Spleen (tissue), 7 donors: ENCODE measurements at regions not wholly inside any gene's neighbourhood (a gene's known extent, or its start where the extent isn't known, plus 50 kb on each side); places are given as distances from the start of the nearest gene placed in this dataset.

Experiments
- POLR2A ChIP-seq, 3 donors: fragments of 450-650 bp; IDR thresholded peaks; one replicate each; pipeline ENCODE4 v1.5.1; 2017; ENCODE audit warnings: antibody characterized with exemption in 3 of 3, mild to moderate bottlenecking in 1 of 3
- POLR2AphosphoS5 ChIP-seq, 3 donors: sonication (generic); formaldehyde crosslinking; IDR thresholded peaks; one replicate each; pipeline ENCODE4 v1.5.1; 2017; ENCODE audit warnings: antibody characterized with exemption in 3 of 3
- TF ChIP-seq, protein P1 (sequence below), 11 experiments: fragments of 200-600 bp in 7 of 11; fragments of 450-650 bp in 4 of 11; sonication (generic) in 4 of 11; IDR thresholded peaks in 8 of 11; conservative IDR thresholded peaks in 3 of 11; 1 replicate in 7 of 11; 2 replicates in 4 of 11; pipeline versions ENCODE4 v1.4.0 to v1.8.0; 2016 to 2021; ENCODE audit warnings: antibody characterized with exemption in 11 of 11, inconsistent platforms in 4 of 11, mild to moderate bottlenecking in 1 of 11
- donor health status: DM: no; HTN: no; CAD: no; lungs with moderate emphysema.
- donor health status: DM: no; HTN: no; CAD: no.
- donor health status: DM: no; HTN: no; CAD: no.

DNA sequence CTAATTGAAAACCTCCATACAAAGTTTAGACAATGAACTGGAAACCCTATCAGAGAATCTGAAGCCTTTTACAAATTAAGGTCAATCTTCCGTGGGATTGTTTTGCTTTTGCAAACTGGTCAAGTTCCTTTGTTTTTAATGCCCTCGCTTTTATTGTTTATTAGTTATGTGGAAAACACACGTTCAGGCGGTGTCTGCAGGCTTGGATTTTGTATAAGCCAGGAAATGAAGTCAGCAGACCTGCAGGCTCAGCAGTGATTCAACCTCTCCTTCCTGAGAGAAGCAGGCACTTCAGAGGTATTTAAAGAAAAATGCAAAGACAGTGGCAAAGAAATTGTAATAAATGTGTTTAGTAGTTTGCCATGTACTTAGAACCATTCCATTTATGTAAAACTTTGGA lies 103.4 kb upstream of the PDE10A start:
- TF ChIP-seq, protein P1, sequence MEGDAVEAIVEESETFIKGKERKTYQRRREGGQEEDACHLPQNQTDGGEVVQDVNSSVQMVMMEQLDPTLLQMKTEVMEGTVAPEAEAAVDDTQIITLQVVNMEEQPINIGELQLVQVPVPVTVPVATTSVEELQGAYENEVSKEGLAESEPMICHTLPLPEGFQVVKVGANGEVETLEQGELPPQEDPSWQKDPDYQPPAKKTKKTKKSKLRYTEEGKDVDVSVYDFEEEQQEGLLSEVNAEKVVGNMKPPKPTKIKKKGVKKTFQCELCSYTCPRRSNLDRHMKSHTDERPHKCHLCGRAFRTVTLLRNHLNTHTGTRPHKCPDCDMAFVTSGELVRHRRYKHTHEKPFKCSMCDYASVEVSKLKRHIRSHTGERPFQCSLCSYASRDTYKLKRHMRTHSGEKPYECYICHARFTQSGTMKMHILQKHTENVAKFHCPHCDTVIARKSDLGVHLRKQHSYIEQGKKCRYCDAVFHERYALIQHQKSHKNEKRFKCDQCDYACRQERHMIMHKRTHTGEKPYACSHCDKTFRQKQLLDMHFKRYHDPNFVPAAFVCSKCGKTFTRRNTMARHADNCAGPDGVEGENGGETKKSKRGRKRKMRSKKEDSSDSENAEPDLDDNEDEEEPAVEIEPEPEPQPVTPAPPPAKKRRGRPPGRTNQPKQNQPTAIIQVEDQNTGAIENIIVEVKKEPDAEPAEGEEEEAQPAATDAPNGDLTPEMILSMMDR (IDR thresholded peaks at IDR 0.05 in 8 of 11, conservative IDR thresholded peaks at IDR 0.05 in 3 of 11), result no peak
- TF ChIP-seq POLR2AphosphoS5 (IDR thresholded peaks at IDR 0.05) (no peak), POLR2A (IDR thresholded peaks at IDR 0.05) (no peak)
